ENCODE measurements at regions not wholly inside any gene's neighbourhood (a gene's known extent, or its start where the extent isn't known, plus 50 kb on each side); places are given as distances from the start of the nearest gene placed in this dataset.

DNA sequence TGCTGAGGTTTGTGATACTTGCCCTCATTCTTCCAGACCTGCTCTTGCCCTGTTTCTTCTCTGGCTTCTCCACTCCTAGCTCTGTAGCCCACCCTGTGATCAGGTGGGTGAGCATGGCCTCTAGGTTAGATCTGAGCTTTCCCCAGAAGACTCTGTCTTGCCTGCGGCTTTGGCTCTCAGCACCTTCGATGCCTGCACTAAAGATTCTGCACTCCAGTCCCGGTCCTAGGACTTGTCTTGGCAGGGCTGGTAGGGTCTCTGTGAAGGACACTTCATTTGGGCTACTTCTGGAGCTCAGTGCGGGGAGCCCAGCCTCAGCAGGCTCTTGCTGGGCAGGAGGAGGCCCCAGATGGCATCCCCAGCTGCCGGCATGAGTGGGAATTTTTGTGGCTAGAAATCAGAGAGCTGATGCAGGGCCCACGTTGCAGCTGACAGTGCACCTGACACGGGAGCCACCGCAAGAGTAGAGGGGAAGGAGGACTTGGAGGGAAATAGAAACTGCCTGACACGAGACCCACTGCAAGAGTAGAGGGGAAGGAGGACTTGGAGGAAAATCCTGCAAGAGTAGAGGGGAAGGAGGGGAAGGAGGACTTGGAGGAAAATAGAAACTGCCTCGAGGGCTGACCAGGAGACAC lies 226.9 kb upstream of the B3GAT1 start:
- DNase-seq = no peak

DNA sequence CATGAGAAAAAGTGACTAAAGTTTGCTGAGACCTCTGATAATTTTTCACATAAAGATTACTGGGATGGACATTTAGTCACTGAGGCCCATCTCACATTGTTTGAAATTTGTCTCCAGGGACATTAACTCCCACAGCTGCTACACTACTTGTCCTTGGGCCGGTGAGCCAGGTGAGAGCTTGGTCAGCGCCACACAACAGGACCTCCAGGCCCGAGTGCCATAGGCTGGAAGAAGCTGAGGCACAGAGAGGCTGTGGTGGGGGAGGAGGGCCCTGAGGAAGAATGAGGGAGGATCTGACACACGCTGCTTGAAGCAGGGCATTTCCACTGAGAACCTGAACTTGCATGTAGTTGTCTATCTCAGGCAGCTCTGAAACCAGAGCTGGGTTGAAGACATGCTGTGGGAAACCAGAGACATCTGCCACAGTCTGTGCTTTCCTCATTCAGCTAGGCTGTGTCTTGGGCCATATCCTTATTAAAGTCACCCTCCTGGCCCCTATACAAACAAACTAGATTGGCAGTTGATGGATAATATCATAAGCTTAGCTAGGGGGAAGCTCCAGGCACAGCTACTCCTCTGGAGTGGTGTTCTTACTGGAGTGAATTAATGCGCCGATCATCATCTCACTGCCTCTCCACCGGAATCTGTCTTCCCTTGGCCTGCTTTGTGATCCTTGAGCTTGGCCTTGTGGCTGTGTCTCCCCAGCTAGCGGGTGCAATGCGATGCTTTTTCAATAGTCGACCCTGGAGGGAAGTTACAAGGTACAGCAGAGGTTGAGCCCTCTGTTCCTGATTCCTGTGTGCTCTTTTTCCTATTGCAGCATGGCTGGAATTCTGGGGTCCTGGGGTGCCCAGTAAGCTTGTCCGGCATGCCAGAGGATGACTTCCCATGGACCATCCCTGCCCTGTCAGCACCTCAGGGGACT lies 225.3 kb upstream of the B3GAT1 start:
- DNase-seq = no peak

- DNase-seq = no peak
These were observed 224.0 kb upstream of the B3GAT1 start for GRCh38 chr11:134636071-134636470.

DNA sequence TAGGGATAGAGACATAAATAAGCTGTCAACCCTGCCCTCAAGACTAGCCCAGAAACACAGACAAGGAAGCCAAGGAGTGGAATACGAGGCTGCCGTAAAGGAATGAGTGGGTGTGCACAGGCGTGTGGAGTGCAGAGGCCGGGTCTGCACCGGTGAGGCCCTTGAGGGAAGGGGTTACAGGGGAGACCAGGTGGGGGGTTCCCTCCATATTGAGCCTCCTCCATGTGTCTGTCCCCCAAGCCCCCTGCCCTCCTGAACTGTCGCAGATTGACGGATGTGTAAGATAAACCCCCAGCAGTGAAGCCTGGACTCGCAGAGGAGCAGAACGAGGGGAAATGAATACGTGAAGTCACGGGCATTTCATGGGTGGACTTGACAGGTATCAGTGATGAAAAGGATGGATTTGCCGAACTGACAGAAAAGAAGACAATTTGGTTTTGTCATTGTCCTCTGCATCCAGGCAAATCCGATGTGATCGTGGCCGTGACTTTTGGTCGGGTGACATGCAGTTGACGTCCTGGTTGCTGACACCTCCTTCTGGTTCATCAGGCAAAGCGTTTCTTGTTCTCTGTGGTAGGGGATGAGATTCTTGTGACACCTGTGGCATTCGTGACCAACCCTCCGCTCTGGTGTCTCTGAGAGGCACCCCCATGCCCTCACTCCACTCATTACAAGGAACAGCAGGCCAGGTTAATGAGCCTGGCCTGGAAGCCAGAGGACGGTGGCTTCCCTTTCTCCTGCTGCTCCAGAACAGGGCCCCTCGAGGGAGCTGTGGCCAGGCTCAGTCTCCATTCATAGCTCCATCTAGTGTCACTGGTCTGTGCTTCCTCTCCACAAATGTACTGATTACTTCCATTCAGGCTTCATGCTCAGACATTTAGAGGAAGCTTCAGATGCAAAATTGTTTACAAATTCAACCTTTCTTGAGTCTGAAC lies 223.1 kb upstream of the B3GAT1 start:
- DNase-seq = no peak

DNA sequence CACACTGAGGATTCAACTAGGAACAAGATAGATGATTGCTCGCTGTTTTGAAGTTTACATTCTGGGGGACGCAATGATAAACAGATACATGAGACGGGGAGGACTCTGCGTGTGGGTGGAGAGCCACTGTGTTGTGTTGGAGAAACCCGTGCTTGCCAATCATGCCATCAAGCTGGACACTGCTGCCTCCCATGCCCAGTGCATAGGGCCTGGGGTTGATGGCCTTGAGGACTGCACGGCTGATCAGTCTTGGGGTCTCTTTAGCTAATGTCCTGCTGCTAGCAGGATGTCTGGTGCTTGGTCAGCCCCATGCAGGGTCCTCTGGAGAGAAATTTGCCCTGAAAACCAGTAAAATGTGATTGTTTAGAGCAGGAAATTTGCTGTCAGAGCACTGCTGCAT lies 221.2 kb upstream of the B3GAT1 start:
- no peak for DNase-seq

GRCh38 chr11:134632347-134633119 lies 220.5 kb upstream of the B3GAT1 start:
- DNase-seq = no peak

GRCh38 chr11:134630861-134631260 lies 218.8 kb upstream of the B3GAT1 start:
- DNase-seq = no peak

DNA sequence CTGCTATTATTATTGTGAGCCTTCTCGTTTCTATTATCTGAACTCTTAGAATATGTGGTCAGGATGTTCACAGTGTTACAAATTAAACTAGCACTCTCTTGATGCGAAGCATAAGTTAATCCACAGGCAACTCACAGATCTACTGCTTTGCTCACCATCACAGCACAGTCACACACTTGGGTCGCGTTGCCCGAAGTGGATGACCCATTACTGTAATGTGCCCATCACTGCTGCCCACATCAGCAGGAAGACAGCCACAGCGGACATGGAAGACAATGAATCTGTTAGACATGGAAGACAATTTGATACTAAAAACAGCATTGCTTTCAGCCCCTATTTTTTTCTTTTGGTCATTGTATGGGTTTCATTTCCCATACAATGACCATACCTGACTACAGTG lies 216.4 kb upstream of the B3GAT1 start:
- no peak for DNase-seq

DNA sequence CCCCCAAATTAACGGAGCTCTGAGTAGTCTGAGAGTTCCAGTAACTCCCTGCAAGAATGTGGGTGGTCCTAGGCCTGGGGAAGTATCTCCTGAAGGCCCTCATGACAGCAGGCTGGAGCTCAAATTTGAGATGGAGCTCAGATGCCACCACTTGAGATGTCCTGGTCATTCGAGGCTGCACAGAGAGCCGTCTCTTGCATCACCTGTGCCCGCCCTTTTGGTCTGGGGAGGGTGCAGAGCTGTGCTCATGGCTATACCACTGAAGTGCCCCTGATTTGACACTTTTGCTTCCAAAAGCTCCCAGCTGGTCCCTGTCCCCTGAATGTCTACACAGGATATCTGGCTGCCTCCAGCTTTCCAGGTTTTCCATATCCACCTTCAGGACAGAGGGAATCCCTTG lies 214.0 kb upstream of the B3GAT1 start:
- no peak for DNase-seq

- DNase-seq = no peak
These were observed 213.6 kb upstream of the B3GAT1 start for GRCh38 chr11:134625631-134626030.

DNA sequence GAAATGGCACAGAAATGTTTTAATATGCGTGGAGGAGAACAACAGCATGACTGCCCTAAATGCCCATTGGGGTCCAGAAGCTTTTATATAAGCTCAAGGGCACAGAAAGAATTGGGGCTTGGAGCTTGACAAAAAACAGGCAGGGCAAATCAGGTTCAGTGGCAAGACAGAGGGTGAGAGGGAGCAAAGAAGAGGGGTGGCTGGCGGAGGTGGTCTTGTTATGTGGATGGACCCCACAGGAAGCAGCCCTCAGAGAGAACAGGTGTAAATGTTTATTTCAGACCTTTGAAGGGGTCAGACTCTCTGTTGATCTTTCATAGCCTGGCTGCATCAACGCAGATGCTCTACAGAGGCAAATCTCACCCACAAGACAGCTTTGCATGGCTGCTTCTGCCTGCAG lies 213.1 kb upstream of the B3GAT1 start:
- no peak for DNase-seq

GRCh38 chr11:134624166-134624920 lies 212.3 kb upstream of the B3GAT1 start:
- no peak for DNase-seq

GRCh38 chr11:134623711-134624110 lies 211.7 kb upstream of the B3GAT1 start:
- DNase-seq = no peak

DNA sequence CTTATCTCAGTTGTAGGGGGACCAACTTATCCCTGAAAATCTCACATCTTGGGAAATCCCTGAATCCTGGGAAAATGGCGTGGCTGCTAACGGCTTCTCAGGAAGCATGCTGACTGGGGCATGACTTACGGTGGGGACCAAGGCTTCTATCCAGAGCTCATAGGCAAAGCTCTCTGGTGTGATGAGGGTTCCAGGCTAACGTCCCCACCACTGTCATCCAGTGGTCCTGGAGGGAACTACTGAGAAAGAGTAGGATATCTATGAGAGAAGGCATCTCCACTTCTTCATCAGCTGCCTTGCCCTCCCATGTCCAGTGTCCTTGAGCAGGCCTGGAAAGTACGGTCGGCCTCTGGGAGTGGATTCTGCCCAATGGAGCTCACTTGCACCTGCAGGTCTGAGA lies 210.4 kb upstream of the B3GAT1 start:
- no peak for DNase-seq

DNA sequence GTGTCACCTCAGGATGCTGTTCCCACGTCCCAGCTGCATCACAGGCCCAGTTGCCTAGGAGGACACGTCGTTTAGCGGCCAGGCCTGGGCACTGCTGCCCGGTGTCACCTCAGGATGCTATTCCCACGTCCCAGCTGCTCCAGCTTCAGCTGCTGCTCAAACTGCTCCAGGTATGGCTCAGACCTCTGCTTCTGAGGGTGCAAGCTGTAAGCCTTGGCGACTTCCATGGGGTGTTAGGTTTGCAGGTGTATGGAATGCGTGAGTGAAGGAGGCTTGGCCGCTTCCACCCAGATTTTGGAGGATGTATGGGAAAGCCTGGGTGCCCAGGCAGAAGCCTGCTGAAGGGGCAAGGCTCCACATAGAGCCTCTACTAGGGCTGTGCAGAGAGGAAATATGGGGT lies 205.3 kb upstream of the B3GAT1 start:
- no peak for DNase-seq

DNA sequence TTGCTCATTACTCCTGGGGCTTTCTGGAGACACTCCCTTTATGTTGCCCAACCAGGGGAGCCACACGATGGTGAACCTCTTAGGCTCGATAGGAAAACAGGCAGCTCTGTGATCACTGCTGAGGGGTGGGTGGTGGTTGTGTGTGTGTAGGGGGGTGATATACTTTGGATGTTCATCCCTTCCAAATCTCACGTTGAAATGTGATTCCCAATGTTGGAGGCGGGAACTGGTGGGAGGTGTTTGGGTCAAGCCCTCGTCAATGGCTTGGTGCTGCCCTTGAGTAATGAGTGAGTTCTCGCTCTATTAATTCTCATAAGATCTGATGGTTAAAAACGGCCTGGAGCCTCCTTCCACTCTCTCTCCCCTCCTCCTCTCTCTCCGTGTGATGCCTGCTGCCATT lies 204.0 kb upstream of the B3GAT1 start:
- DNase-seq = no peak

DNA sequence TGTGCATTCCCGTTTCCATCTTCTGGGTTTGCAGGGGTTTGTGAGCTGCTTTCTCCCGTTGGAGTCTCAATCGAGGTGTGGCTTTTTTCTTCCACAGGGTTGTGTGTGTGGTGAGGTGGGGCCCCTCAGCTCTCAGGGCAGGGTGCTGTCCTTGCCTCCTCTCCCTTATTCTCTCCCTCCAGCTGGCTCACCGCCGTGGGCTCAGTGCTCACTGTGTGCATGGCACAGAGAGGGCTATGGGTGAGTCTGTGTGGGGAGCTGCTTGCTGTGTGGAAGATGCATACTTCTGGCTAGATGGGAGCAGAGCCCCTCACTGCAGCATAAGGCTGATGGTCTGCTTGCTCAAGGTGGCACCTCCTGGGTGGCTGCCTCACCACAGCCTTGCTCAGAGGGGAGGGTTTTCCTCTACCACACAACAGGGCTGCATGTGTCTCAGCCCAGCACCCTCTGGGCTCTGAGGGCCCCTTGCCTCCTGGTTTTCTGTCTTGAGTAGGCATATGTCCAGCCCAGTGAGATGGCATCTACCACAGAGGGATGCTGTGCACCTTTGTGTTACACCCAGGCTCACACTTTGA lies 203.1 kb upstream of the B3GAT1 start:
- no peak for DNase-seq

DNA sequence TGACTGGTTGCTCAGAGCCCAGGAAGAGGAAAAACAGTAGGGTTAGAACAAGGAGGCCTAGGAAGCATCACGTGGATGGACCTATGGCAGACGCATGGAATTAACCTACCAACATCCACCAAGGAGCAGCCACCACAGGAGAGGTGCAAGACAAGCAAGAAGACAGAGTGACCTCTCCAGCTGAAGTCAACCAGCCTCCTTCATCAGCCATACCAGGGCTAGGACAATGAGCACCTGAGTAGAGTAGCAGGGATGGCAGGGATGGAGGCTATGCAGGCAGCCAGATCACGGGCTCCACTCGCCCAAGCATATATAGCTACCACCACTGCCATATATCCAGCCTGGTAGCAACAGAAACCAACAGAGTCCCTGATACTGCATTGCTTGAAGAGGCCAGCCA lies 202.1 kb upstream of the B3GAT1 start:
- no peak for DNase-seq

GRCh38 chr11:134613646-134614045 lies 201.6 kb upstream of the B3GAT1 start:
- no peak for DNase-seq

DNA sequence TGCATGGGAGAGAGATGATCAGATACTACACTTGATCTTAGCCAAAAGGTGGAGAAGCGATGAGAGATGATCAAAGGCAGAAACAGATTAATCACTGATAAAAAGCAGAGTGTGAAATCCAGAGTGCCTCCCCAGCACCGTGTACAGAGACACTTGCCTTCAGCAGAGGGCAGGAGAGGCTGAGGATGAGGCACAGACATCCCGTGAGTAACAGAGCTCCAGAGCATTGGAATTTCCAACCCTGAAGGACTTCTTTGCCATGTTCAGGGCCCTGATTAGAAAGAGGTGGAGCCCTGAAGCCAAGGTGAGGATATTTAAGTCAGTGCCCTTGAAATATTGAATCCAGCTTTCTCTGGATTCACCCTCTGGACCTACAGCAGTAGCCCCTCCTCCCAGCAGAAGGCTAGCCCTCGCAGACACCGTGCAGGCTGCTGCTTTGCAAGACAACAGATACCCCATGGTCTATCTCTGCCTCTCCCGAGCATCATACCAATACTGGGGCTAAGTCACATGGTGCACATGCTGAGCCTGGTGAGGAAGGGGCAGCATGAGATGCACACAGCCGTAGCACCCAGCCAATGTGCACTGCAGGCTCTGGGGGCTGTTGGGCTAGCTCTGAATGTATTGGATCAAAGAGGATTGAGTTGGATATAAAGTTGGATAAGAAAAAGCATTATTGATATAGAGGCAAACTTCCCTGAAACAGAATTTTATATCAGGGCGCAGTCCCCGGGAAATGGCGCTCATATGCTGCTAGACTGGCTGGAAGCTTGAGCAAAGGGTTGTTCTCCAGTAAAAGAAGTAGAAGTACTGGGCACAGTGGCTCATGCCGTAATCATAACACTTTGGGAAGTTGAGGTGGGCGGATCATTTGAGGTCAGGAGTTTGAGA lies 200.3 kb upstream of the B3GAT1 start:
- no peak for DNase-seq

Measured in central memory CD4-positive, alpha-beta T cell (primary cell).